H1 (cell line): ENCODE measurements at regions not wholly inside any gene's neighbourhood (a gene's known extent, or its start where the extent isn't known, plus 50 kb on each side); places are given as distances from the start of the nearest gene placed in this dataset.

Source experiments
- TF ChIP-seq, protein P1 (sequence below): IDR thresholded peaks from 2 replicates; pipeline ENCODE4 v1.6.1; 2011; ENCODE audit warnings: low read length, improper control_type of control experiment

DNA sequence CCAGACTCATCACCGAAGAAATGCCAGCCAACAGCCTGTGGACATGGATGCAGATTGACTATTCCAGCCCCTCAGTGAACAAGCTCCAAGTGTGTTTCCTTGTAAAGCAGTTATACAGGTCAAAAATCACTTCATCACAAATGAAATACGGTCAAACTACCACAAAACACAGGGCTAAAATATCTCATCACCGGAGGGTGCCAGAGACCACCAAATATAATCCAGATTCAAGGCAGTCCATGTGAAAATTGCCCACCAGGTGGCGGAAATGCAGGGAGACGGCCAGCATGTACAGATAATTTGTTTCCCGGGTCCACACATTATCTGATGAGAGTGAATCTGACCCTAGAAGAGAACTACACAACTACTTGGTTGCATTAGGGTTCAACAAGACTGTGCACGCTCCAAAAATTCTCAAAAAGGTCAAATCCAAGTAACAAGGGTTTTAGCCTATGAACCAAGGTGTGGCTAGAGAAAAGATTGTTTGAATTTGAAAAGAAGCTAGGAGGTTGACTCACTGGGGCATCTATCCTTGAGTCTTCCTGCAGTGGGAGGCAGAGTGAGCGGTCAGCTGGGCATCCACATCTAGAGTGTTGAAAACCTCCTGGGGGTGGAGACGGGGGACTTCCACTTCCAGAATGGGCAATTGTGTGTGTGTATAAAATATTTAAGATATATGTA, 71.7 kb downstream of the IGLL5 start (continued):
- TF ChIP-seq, protein P1, sequence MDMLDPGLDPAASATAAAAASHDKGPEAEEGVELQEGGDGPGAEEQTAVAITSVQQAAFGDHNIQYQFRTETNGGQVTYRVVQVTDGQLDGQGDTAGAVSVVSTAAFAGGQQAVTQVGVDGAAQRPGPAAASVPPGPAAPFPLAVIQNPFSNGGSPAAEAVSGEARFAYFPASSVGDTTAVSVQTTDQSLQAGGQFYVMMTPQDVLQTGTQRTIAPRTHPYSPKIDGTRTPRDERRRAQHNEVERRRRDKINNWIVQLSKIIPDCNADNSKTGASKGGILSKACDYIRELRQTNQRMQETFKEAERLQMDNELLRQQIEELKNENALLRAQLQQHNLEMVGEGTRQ = no peak
